PFSK-1 (cell line): ENCODE measurements at regions not wholly inside any gene's neighbourhood (a gene's known extent, or its start where the extent isn't known, plus 50 kb on each side); places are given as distances from the start of the nearest gene placed in this dataset.

Experiments used
- FOXP2 ChIP-seq: optimal IDR thresholded peaks from 2 replicates; pipeline ENCODE3; 2011; ENCODE audit warnings: borderline replicate concordance, control low read depth, inconsistent platforms; ENCODE audit not compliant: insufficient read depth; ENCODE audit errors: extremely low read length, extremely low read depth
- POLR2AphosphoS5 ChIP-seq: IDR thresholded peaks from 2 replicates; pipeline ENCODE4 v1.6.1; 2012; ENCODE audit warnings: low read depth, mild to moderate bottlenecking, control low read depth, low read length, moderate library complexity
- SIN3A ChIP-seq: IDR thresholded peaks from 2 replicates; pipeline ENCODE4 v1.6.1; 2012; ENCODE audit warnings: mild to moderate bottlenecking, low read length, moderate library complexity, borderline replicate concordance; ENCODE audit not compliant: insufficient read depth
- TAF1 ChIP-seq: IDR thresholded peaks from 2 replicates; pipeline ENCODE4 v1.6.1; 2012; ENCODE audit warnings: low read length, control low read depth, borderline replicate concordance; ENCODE audit not compliant: insufficient read depth
- TF ChIP-seq, protein P1 (sequence below), 2 experiments: IDR thresholded peaks; 2 replicates each; pipeline versions ENCODE4 v1.6.1 to v1.8.0; 2011 to 2012; ENCODE audit warnings: low read depth in 2 of 2, low read length in 2 of 2, control low read depth in 1 of 2, inconsistent platforms in 1 of 2, mild to moderate bottlenecking in 1 of 2, moderate library complexity in 1 of 2; ENCODE audit not compliant: insufficient read depth in 1 of 2

DNA sequence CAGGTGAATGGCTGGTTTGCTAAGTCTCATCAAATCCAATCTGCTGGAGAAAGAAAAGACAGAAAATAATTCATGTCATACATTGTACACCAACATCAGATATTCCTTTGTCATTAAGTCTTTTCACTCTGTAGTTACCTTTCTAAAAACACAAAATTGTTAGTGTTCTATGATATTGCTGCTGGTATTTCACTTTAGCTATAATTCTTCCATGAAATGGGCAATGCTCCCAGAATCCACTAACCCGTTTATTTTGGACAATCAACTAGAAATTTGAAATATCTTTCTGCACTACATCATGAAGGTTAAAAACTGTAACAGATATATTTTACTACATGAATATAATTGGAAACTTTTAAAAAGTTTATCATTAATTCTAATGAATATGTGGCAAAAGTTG, 181.3 kb downstream of the C7orf25 start:
- no peak for TF ChIP-seq POLR2AphosphoS5
- no peak for TF ChIP-seq TAF1
- no peak for TF ChIP-seq SIN3A
- TF ChIP-seq, protein P1, sequence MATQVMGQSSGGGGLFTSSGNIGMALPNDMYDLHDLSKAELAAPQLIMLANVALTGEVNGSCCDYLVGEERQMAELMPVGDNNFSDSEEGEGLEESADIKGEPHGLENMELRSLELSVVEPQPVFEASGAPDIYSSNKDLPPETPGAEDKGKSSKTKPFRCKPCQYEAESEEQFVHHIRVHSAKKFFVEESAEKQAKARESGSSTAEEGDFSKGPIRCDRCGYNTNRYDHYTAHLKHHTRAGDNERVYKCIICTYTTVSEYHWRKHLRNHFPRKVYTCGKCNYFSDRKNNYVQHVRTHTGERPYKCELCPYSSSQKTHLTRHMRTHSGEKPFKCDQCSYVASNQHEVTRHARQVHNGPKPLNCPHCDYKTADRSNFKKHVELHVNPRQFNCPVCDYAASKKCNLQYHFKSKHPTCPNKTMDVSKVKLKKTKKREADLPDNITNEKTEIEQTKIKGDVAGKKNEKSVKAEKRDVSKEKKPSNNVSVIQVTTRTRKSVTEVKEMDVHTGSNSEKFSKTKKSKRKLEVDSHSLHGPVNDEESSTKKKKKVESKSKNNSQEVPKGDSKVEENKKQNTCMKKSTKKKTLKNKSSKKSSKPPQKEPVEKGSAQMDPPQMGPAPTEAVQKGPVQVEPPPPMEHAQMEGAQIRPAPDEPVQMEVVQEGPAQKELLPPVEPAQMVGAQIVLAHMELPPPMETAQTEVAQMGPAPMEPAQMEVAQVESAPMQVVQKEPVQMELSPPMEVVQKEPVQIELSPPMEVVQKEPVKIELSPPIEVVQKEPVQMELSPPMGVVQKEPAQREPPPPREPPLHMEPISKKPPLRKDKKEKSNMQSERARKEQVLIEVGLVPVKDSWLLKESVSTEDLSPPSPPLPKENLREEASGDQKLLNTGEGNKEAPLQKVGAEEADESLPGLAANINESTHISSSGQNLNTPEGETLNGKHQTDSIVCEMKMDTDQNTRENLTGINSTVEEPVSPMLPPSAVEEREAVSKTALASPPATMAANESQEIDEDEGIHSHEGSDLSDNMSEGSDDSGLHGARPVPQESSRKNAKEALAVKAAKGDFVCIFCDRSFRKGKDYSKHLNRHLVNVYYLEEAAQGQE (IDR thresholded peaks at IDR 0.05; ENCODE audit: insufficient read depth in 1 of 2, low read depth in 2 of 2, low read length in 2 of 2) = no peak
- no peak for TF ChIP-seq FOXP2

DNA sequence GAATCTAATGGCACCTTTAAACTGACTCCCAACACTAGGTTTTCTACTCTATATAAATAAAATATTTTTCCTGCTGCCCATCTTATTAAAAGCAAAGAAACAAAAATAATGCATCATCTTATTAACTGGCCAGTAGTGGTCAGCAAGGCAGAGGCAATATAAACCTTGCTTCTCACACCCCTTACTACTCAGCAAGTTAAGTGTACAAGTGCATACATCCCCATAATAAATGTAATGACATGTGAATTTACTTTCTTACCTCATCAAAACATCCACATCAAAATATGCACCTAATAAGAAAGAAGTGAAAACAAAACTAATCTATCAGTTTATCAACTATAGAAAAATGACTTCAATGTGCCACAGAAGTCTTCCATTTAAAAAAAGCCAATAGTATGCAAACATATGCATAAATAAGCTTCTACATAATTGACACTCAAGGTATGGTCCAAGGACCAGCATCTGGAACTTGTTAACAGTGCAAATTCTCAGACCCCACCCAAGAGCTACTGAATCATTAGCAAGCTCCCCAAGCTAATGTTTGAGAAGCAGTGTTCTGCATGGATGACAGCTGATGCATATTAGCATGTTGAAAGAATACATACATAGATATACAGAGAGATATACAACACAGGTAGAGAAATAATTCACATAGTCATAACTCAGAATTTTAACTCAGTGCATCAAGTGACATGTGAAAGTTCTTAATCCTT, 182.7 kb downstream of the C7orf25 start:
- no peak for TF ChIP-seq FOXP2
- TF ChIP-seq POLR2AphosphoS5 = no peak
- no peak for TF ChIP-seq SIN3A

DNA sequence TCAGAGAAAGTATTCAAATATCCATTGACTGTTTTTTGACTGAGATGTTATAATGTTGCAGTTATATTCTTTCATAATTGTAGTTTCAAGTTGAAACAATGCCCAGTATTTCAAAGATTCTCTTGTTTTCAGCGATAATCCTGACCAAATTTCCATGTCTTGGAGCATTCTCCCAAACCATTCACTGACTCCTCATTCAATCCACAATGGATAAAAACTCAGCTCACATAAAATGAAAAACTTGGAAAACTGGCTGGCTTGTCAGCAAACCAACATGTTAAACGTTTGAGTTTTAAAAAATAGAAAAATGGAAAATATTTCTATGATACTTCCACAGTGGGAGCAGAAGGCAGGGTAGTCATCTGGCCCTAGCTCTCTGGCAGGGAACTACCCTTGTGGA, 184.4 kb downstream of the C7orf25 start:
- no peak for TF ChIP-seq SIN3A
- no peak for TF ChIP-seq FOXP2
- no peak for TF ChIP-seq TAF1

DNA sequence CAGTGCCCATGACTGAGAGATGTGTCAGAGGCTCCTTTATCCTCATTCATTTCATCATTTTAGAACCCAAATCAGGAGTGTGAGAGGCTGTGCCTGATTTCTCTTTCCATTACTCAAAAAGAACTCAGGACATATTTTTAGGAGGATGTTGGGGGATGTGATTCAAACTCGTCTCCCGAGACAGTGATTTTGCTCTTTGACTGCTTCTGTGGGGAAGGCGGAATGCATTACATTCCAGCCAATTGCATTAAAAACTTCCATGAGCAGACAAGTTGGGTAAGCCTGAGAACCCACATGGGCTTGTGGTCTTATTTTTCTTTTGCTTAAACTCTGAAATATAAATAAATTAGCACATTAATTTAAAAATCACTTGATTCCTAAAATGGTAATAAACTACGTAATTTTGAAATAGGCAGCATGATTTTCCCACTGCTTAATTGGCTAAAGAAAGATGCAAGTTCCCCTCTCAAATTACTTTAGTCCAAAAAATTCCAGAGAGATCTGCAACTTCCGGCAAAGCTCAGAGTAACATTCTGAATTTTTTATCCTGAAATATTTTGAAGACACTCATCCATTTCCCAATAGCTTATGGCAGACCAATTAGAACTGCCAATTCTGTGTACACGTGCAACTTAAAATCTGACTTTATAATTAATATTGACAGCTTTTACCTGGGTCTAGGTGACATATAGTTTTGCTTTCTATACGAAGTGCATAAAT, 185.6 kb downstream of the C7orf25 start:
- TF ChIP-seq SIN3A (no peak), POLR2AphosphoS5 (no peak), FOXP2 (no peak), TAF1 (no peak)
- TF ChIP-seq, protein P1 (IDR thresholded peaks at IDR 0.05; ENCODE audit: insufficient read depth in 1 of 2, low read depth in 2 of 2, low read length in 2 of 2) = no peak

DNA sequence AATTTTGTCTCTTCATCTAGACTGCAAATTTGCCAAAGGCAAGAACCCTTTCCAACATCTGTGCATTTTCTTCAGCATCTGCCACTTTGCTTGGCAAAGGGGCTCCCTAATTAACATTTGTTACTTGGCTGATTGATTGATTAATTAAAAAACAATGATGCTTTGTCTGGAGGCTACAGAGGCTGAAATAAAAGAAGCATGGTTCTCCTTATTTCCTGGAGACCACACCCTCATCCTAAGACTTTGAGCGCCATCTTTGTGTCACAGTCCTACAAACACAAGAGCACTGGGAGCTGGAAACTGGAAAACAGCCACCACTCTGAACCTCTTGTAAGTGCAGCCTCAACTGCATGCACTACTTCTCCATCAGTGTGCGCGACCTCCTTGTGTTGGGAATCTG, 189.2 kb downstream of the C7orf25 start:
- TF ChIP-seq SIN3A (no peak), TAF1 (no peak), FOXP2 (no peak), POLR2AphosphoS5 (no peak)
- TF ChIP-seq, protein P1 (IDR thresholded peaks at IDR 0.05; ENCODE audit: insufficient read depth in 1 of 2, low read depth in 2 of 2, low read length in 2 of 2) = no peak

DNA sequence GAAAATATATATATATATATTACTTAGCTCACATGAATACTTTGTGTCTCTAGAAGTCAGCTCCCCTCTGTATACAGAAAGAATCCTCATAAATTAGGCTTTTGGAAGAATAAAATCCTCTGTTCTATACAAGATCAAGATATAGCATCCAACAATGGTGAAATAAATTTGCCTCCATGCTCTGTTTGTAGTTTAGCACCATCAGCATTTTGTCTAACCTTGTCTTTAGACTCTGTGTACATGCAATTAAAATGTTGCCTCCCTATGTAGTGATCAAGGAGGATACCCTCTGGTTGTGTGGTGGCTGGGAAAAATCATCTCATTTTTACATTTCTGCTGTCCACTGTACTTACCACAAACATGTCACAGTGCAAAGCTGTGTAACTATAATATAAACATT, 189.7 kb downstream of the C7orf25 start:
- TF ChIP-seq SIN3A = no peak
- TF ChIP-seq FOXP2 = no peak
- TF ChIP-seq, protein P1 (IDR thresholded peaks at IDR 0.05; ENCODE audit: insufficient read depth in 1 of 2, low read depth in 2 of 2, low read length in 2 of 2) = no peak
- no peak for TF ChIP-seq TAF1
- no peak for TF ChIP-seq POLR2AphosphoS5
